KOPT-K1 (cell line): ENCODE measurements at regions not wholly inside any gene's neighbourhood (a gene's known extent, or its start where the extent isn't known, plus 50 kb on each side); places are given as distances from the start of the nearest gene placed in this dataset.

Source experiments
- H3K27ac ChIP-seq: fragments of 200-600 bp; sonication (generic); 2 replicates; pipeline ENCODE4 v1.5.1; 2016; ENCODE audit warnings: antibody characterized with exemption, mild to moderate bottlenecking, low read depth, low read length; ENCODE audit not compliant: poor library complexity, severe bottlenecking
- H3K36me3 ChIP-seq: fragments of 200-600 bp; sonication (generic); 2 replicates; pipeline ENCODE4 v1.5.1; 2017; ENCODE audit warnings: antibody characterized with exemption, mild to moderate bottlenecking, low read length, moderate library complexity; ENCODE audit not compliant: insufficient read depth
- H3K9me3 ChIP-seq: fragments of 200-600 bp; sonication (generic); 2 replicates; pipeline ENCODE4 v1.5.1; 2017; ENCODE audit warnings: antibody characterized with exemption, low read length, mild to moderate bottlenecking; ENCODE audit not compliant: insufficient read depth, poor library complexity, severe bottlenecking

- Histone ChIP-seq H3K27ac (no peak overlapping the region), H3K9me3 (no peaks in the 10 kb centered on the region), H3K36me3 (no peaks in the 10 kb centered on the region)
These were observed 184.4 kb downstream of the ERMARD start for GRCh38 chr6:169935861-169936260.

- Histone ChIP-seq H3K9me3 (no peaks in the 10 kb centered on the region), H3K27ac (no peak overlapping the region), H3K36me3 (no peaks in the 10 kb centered on the region)
These were observed 183.9 kb downstream of the ERMARD start for GRCh38 chr6:169935348-169935718.

- H3K9me3 ChIP-seq = no peaks in the 10 kb centered on the region
- H3K27ac ChIP-seq = no peak overlapping the region
- H3K36me3 ChIP-seq = no peaks in the 10 kb centered on the region
These were observed 183.4 kb downstream of the ERMARD start for GRCh38 chr6:169934699-169935347.

- Histone ChIP-seq H3K9me3 (no peaks in the 10 kb centered on the region), H3K27ac (no peak overlapping the region)
These were observed 182.6 kb downstream of the ERMARD start for GRCh38 chr6:169933839-169934698.

GRCh38 chr6:169933251-169933821 lies 181.9 kb downstream of the ERMARD start:
- H3K27ac ChIP-seq = no peak overlapping the region

More at GRCh38 chr6:169933839-169934698, 182.6 kb downstream of the ERMARD start:
- no peaks in the 10 kb centered on the region for H3K36me3 ChIP-seq

GRCh38 chr6:169932491-169932890 lies 181.1 kb downstream of the ERMARD start:
- no peaks in the 10 kb centered on the region for H3K36me3 ChIP-seq
- H3K27ac ChIP-seq = no peak overlapping the region
- H3K9me3 ChIP-seq = no peaks in the 10 kb centered on the region

More at GRCh38 chr6:169933251-169933821, 181.9 kb downstream of the ERMARD start:
- no peaks in the 10 kb centered on the region for H3K9me3 ChIP-seq
- no peaks in the 10 kb centered on the region for H3K36me3 ChIP-seq

GRCh38 chr6:169931261-169931660 lies 179.8 kb downstream of the ERMARD start:
- H3K27ac ChIP-seq = no peak overlapping the region
- H3K36me3 ChIP-seq = no peaks in the 10 kb centered on the region
- H3K9me3 ChIP-seq = no peaks in the 10 kb centered on the region

- Histone ChIP-seq H3K27ac (no peak overlapping the region), H3K36me3 (no peaks in the 10 kb centered on the region), H3K9me3 (no peaks in the 10 kb centered on the region)
These were observed 179.4 kb downstream of the ERMARD start for GRCh38 chr6:169930799-169931198.

- Histone ChIP-seq H3K9me3 (no peaks in the 10 kb centered on the region), H3K36me3 (no peaks in the 10 kb centered on the region), H3K27ac (no peak overlapping the region)
These were observed 176.3 kb downstream of the ERMARD start for GRCh38 chr6:169927711-169928110.

- H3K9me3 ChIP-seq = no peaks in the 10 kb centered on the region
- no peak overlapping the region for H3K27ac ChIP-seq
- no peaks in the 10 kb centered on the region for H3K36me3 ChIP-seq
These were observed 175.4 kb downstream of the ERMARD start for GRCh38 chr6:169926617-169927417.

- H3K9me3 ChIP-seq = peaks cover 2% of the 10 kb centered on the region
- H3K27ac ChIP-seq = no peak overlapping the region
- no peaks in the 10 kb centered on the region for H3K36me3 ChIP-seq
These were observed 172.3 kb downstream of the ERMARD start for GRCh38 chr6:169923468-169924464.

- peaks cover 6% of the 10 kb centered on the region for H3K9me3 ChIP-seq
These were observed 170.7 kb downstream of the ERMARD start for GRCh38 chr6:169921853-169922824.

GRCh38 chr6:169921217-169921616 lies 169.8 kb downstream of the ERMARD start:
- H3K36me3 ChIP-seq = no peaks in the 10 kb centered on the region
- H3K9me3 ChIP-seq = peaks cover 8% of the 10 kb centered on the region
- no peak overlapping the region for H3K27ac ChIP-seq

More at GRCh38 chr6:169921853-169922824, 170.7 kb downstream of the ERMARD start:
- Histone ChIP-seq H3K27ac (no peak overlapping the region), H3K36me3 (no peaks in the 10 kb centered on the region)
